ENCODE measurements at regions not wholly inside any gene's neighbourhood (a gene's known extent, or its start where the extent isn't known, plus 50 kb on each side); places are given as distances from the start of the nearest gene placed in this dataset.
"Not testable (repeated sequence)": the region's sequence is repeated elsewhere in the genome, so short reads cannot be mapped to it uniquely, and the experiment has no call there.

GRCh38 chr3:36095238-36095637 is 285.1 kb upstream of the STAC start:
- no peak for DNase-seq

GRCh38 chr3:36097209-36097608 is 283.1 kb upstream of the STAC start:
- DNase-seq = no peak

- no peak for DNase-seq
Measured at GRCh38 chr3:36114353-36114752, 266.0 kb upstream of the STAC start.

GRCh38 chr3:36124118-36124796 is 256.0 kb upstream of the STAC start:
- peak; percentile 13 to 42 for DNase-seq

GRCh38 chr3:36132214-36132613 is 248.1 kb upstream of the STAC start:
- peak in 1 of 2 experiments; percentile 0 for DNase-seq

GRCh38 chr3:36135863-36136262 is 244.4 kb upstream of the STAC start:
- no peak for DNase-seq

- DNase-seq = no peak
Measured at GRCh38 chr3:36142746-36143145, 237.6 kb upstream of the STAC start.

GRCh38 chr3:36146404-36146803 is 233.9 kb upstream of the STAC start:
- no peak for DNase-seq

GRCh38 chr3:36147934-36148558 is 232.3 kb upstream of the STAC start:
- peak in 1 of 2 experiments; percentile 24 for DNase-seq

- peak in 1 of 2 experiments; percentile 5 for DNase-seq
Measured at GRCh38 chr3:36149447-36149865, 230.8 kb upstream of the STAC start.

GRCh38 chr3:36155515-36155914 is 224.8 kb upstream of the STAC start:
- DNase-seq = no peak

- peak in 1 of 2 experiments; percentile 31 for DNase-seq
Measured at GRCh38 chr3:36164400-36164799, 215.9 kb upstream of the STAC start.

- no peak for DNase-seq
Measured at GRCh38 chr3:36165509-36166290, 214.6 kb upstream of the STAC start.

- no peak for DNase-seq
Measured at GRCh38 chr3:36166477-36166876, 213.8 kb upstream of the STAC start.

- peak; percentile 22 to 32 for DNase-seq
Measured at GRCh38 chr3:36172699-36173098, 207.6 kb upstream of the STAC start.

- no peak for DNase-seq
Measured at GRCh38 chr3:36175113-36175812, 205.0 kb upstream of the STAC start.

GRCh38 chr3:36175916-36176461 is 204.3 kb upstream of the STAC start:
- no peak for DNase-seq

GRCh38 chr3:36178018-36178417 is 202.3 kb upstream of the STAC start:
- no peak for DNase-seq

- DNase-seq = no peak
Measured at GRCh38 chr3:36182024-36182423, 198.3 kb upstream of the STAC start.

- not testable (repeated sequence) for DNase-seq
Measured at GRCh38 chr3:36187197-36187596, 193.1 kb upstream of the STAC start.

- DNase-seq = no peak
Measured at GRCh38 chr3:36192901-36193300, 187.4 kb upstream of the STAC start.

GRCh38 chr3:36193448-36193847 is 186.9 kb upstream of the STAC start:
- DNase-seq = no peak

GRCh38 chr3:36196058-36196457 is 184.2 kb upstream of the STAC start:
- no peak for DNase-seq

Data from NCI-H446 (cell line).